HG02588 (cell line): ENCODE measurements at regions not wholly inside any gene's neighbourhood (a gene's known extent, or its start where the extent isn't known, plus 50 kb on each side); places are given as distances from the start of the nearest gene placed in this dataset.
"Not testable (repeated sequence)": the region's sequence is repeated elsewhere in the genome, so short reads cannot be mapped to it uniquely, and the experiment has no call there.

Experiments
- ATAC-seq: cut with Tn5 transposase; IDR thresholded peaks from one replicate; pipeline ENCODE4 v1.9.1; 2021; ENCODE audit warnings: mild to moderate bottlenecking, moderate library complexity; ENCODE audit not compliant: unreplicated experiment

DNA sequence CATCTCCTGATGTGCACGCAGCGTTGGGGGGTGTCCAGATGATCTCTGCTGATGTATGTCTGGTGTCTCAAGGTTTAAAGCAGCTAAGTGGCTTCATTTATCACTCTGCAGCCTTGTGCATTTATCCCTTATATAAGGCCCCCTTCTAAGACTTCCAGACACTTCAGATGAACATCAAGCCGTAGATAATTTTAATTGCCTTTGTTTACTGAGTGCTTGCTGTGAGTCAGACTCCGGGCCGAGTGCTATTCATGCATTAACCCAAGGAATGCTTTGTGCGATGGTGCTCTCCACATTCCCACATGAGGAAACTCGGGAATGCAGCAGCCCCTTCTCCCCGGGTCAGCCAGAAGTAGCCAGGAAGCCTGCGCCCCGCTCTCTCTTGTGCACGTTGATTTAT lies 328.6 kb upstream of the COBL start:
- ATAC-seq, result no peak

DNA sequence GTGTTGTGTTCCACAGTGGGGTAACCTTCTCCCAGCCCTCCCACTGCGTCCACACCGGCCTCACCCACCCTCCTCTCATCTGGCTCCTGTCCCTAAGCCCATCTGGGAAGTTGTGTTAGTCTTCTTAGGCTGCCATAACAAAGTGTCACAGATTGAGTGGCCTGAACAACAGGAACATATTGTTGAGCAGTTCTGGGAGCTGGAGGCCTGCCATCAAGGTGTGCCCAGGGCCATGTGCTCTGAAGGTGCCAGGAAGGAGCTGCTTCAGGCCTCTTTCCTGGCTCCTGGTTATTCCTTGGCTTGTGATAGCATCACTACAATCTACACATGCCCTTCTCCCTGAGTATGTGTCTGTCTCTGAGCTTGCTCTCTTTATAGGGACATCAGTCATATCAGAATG lies 327.6 kb upstream of the COBL start:
- ATAC-seq, result no peak

DNA sequence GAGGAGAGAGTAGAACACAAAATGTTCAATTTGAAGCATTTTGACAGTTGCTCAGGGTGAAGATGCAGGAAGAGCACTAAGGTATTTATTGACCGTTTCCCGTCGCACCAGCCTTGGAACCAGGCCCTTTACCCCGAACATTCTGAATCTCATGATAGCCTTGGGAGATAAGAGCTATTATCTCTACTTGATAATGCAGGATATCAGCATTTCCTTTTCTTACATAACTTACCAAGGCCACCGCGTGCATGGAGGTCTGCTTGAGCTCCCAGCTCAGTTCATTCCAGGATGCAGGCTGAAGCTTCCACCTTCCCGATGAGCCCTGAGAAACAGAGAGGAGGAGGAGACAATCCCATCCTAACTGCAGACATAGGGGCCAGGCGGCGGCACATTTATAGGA lies 324.2 kb upstream of the COBL start:
- ATAC-seq, result no peak

DNA sequence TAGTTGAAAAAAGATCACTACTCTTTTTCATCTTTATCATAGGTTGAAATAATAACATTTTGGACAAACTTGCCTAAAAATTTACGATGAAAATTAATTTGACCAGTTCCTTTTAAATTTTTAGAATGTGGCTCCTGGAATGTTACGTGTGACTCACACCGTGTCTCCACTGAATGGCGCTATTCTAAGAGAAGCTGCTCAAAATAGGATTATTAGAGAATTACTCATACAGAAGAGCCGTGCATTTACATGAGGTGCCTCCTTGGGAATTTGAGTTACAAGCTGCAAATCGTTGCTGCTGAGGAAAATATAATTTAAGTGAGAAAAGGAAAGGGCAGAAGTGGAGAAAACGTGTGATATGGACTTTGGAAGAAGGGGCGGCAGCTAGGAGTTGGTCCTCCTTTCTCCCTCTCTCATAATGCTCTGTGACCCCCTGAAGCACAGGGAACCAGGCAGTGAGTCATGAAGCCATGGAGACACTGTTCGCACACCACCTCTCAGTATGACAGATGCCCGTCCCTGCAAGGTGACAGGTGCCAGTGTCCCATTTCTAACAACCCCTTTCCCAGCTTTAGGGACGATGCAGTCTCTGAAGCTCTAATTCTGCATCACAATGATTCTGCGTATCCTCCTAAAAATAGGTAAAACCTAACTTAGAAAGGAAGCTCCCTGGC lies 323.2 kb upstream of the COBL start:
- ATAC-seq, result no peak

DNA sequence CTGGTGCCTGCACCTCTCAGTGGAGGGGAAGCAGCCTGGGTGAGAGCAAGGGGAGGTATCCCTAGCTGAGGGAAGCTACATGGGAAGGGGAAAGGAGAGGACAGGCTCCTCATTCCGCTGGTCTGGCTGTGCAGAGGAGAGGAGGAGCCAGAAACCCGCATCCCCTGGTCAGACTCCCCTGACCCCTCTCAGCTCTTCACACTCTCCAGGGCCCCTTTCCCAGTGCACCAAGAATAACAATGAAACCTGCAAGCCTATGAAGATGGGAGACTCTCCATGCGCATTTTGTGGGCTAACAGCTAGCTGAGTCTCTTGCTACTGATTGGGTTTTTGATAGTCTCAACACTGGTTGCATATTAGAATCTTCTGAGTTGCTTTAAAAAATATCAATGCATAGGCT lies 319.9 kb upstream of the COBL start:
- ATAC-seq, result no peak

DNA sequence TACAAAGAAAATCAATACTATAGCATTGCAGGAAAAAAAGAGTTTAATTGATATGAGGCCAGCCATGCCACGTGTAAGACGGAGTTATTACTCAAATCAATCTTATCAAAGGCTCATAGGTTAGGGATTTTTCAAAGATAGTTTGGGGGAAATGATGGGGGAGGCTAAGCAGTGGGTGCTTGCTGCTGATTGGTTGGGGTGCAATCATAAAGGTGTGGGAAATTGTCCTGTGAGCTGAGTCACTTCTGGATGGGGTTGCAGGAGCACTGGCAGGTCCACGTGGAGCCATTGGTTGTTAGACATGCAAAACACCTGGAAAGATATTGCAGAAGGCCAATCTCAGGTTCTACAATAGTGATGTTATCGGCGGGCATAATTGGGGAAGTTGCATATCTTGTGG lies 319.2 kb upstream of the COBL start:
- ATAC-seq, result no peak

DNA sequence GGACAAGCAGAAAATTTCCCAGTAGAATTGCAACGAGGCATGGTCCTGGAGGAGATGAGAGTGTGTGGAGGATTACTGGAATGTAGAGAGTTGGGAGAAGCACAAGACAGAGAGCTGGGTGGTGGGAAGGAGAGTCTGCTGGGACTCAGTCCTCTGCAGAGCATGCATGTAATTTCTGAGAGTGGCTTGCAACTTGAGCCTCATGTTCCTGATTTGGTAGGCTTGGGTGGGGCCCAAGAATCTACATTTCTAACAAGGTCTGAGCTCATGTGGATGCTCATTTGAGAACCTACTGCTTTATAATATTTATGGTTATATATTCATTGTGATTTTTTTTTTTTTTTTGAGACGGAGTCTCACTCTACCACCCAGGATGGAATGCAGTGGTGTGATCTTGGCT lies 317.9 kb upstream of the COBL start:
- ATAC-seq, result no peak

DNA sequence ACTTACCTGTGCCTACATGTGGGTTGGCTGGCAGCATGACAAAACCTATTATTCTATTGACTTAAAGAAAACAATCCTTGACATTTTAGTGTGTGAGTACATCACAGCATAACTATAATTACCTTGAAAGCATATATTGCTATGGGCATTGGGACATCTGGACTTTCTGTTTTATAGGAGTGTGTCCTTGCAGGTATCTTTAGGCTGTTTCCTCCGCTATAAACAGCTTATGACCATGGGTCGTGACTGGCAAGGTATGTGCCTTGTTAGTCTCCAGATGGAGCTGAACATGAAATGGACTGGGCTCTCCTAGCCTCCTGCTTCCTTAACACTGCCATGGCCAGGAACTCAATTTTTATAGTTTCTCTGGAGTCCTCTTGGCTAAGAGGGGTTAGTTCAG lies 317.4 kb upstream of the COBL start:
- no peak for ATAC-seq

DNA sequence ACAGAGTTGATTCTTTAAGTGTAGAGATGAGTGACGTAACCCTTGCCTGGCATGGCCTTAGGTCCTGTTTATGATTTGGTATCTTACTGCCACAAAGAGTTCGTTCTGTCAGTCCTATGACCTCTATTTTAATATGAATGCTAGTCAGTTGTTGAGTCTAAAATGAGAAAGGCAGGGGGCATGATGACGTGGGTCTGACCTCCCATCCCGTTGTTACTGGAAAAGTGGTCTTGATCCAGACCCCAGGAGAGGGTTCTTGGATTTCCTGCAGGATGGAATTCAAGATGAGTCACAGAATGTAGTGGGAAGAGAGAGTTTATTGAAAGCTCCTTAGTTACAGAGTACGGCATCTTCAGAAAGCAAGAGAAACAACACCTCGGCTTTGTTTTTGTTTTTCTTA lies 317.0 kb upstream of the COBL start:
- no peak for ATAC-seq

DNA sequence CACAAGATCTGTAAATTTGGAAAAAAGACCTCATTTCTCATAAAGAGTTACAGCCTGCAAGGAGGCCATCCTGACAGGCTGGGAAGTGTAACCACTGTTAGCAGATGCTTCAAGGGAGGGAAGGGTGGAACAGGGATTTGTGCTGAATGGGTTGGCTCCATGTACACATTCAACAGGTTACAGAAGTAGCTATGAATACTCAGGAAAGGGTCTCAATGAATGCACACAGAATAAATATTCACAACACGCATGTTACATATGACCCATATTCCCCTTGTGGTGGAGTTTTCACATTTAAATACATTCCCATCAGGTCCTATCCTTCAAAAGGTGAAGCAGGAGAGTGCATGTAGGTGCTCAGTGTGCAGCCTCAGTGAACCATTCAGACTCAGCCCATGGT lies 316.4 kb upstream of the COBL start:
- no peak for ATAC-seq

DNA sequence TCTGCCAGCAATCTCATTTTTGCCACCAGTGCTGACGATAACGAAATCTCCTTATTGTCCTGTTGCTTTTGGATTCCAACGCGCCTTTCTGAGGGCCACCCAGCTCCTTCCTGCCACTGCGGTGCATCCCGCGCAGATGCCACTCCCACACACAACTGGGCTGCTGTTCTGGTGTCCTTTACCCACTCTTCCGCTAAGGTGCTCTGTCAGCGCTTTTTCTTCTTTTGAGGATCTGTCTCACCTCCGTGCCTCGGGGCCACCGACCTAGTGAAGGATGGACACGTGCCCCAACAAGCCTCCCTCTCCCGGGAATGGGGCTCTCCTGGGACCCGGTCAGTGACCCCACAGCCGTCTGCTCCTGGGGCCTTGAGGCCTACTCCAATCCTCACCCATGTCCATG lies 314.3 kb upstream of the COBL start:
- no peak for ATAC-seq

DNA sequence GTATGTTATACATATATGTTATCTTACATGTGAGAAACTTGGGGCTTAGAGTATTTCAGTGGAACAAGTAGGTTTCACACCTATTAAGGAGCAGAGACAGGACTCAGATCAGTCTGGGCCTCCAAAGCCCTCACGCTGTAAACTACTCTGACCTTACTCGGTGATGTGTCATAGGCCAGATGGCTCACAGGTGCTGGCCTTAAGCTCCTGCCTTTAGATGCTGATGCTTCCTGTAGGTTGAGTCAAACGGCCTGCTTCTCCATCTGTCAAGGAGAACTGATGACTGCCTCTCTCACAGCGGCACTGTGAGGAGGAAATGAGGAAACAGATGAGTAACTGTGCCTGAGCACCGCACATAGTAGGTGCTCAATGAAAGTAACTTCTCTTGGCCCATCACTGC lies 312.6 kb upstream of the COBL start:
- ATAC-seq, result no peak

DNA sequence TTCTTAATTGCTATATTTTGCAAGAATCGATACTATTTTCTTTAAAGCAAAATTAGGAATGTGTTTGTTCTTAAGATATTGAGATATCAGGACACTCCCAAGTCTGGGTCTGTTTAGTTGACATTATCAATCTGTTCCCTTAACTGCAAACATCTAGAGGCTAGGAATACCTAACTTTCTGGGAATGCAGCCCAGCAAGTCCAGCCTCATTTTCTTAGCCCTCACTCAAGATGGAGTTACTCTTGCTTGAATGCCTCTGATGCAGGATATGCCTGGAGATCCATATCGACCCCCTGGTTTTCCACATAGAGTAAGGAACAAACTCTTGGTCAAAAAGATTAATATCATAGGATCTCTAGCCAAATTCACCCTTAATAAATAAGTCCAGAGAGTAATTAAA lies 305.3 kb upstream of the COBL start:
- no peak for ATAC-seq

DNA sequence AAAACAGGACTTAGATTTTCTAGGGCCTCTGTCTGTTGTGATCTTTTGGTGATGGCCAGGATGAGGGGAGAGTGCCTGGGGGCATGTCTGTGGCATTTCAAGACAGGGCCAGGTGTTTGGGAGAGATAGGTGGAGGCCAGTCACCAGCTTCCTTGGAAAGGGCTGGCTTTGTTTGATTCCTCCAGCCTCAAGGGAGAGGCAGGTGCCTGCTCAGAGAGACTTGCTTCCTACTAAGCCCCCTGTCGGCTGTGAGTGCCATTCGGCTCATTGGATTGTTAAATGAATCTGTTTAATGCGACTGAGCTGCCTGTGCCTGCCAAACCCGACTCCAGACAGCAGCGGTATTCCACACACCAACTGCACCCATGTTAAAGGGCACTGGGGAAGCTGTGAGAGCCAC lies 304.1 kb upstream of the COBL start:
- ATAC-seq, result no peak

DNA sequence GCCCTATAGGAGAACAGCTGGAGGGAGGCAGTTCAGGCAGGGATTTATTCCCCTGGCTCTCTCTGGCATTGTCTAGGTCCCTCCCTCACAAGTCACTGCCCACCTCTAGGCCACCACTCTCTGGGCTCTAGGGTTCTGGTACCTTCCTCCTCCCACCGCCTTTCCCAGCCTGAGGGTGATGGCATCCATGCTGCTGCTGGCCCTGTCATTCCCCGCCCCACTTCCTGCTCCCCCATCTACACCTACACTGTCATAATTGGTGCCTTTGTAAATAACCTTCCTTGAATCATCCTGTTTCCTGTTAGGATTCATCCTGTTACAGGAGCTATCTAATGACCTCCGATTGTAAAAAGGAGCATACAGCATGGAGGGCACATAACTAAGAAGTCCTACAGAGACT lies 303.3 kb upstream of the COBL start:
- no peak for ATAC-seq

DNA sequence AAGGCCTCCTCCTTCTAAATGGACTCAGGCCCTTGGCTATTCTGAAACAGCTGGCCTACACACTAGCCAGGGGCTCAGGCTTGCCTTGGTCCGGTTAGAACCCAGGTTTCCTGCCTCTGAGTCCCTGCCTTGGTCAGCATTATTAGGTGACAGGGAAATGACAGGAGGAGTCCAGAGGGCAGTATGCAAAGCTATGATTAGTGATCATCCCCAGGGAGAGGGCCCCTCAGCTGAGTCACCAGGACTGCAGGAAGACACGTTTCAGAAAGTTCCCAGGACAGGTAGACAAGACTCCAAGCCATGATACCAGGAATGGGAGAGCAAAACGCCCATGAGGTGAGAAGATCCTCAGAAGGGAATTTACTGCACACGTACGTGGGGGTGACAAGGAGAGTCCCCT lies 301.1 kb upstream of the COBL start:
- no peak for ATAC-seq

DNA sequence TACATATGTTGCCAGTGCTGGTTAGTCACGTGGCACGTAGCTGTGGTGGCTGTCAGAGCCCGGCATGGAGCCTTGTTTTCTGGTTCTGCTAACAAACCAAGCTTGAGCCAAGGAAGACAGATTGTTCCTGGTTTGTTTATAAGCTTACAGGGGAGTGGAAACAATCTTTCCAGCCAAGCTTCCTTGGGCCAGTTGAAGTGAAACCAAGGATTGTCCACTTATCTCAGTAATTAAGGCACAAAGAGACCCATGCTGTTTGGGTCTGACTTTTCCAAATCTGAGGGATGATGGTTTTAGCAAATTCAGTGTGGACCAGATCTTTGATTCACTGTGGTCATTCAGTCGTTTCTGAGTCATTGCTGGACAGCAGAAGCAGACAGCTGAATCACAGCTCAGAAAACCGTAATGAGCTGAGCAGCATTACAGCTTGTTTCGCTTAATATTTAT lies 297.3 kb upstream of the COBL start:
- ATAC-seq, result no peak

DNA sequence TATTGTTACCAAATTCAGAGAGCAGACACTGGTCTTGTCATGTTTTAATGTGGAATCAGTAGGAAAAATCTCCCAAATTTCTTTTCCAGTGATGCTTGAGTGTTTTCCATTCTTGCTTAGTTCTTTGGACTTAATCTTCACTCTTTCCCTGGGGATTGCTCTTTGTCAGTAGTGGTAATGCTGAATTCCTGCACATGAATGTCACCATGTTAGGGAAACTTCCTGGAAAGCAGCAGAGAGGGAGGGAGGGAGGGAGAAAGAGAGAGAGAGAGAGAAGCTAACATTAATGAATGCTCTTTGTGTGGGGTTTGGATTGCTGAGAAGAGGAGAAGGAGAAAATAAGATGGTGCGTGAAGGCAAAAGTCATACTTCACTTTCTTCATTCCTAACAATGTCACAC lies 295.3 kb upstream of the COBL start:
- ATAC-seq, result no peak

DNA sequence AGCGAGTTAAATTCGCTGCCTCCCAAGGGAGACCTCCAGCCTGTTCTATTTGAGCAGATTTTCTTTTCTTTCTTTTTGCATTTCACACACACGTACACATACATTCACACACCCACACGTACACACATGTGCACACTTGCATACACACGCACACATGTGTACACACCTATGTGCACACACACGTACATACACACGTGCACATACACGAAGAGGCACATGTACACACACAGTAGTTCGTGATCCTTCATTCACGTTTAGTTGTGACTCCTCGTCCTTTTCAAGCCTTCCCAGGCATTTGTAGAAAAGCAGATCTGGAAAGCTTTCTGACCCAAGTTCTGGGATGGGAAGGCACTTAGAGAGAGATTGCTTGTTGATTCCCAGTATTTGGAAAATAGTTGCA lies 290.8 kb upstream of the COBL start:
- no peak for ATAC-seq

DNA sequence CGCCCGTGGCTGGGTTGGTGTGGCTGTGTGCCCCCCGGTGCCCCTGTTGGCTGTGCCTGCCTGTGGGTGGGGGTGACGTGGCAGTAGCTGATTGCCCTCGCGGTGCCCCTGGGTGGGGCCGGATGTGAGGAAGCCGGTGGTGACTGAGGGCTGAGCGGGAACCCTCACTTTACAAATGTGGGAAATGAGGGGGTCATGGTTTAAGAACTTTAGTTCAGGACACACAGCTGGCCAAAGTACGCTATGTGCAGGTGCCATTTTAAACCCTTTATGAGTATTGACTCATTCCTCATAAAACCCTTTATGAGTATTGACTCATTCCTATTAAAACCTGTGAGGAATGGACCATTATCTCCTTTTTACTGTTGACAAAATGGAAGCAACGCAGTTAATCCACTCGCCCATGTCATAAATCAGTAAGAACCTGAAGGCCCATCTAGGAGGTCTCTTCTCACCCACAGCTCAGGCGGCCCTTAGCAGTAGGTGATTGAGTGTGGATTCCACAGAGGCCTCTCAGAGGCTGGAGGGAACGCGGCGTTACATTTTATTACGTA lies 290.1 kb upstream of the COBL start:
- ATAC-seq, result no peak

DNA sequence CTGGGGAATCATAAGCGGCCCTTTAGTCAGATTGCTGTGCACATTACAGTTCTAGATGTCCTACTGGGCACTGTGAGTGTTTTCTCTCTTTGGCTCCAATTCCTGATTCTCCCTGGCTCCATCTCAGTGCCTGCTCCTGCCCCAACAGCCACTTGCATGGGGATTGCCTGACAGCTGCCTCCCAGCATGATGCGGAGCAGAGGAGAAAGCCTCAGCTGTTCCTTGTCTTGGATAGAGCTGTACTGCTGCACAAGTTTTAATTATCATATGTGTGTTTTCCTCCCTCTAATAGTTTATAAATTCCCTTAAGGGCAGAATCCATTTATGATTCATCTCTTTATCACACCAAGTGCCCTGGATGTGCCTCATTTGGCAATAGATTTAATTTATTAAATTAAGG lies 285.8 kb upstream of the COBL start:
- ATAC-seq, result no peak

DNA sequence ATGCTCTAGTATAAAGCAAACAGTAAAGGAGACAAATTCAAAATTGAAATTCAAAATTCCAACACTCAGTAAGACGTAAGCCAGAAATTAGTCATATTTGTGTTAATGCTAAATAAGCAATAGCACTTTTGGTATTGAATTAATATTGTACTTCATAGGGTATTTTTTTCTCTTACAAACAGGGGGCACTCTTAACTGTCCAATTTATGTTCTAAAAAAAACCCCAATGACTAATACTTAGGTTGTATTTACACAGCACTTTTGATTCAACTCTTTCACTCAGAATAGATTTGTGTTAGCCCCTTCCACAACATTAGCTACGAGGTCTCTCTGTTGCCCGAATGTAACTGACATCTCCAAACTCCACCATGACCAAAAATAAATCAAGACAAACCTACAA lies 284.9 kb upstream of the COBL start:
- ATAC-seq, result no peak

DNA sequence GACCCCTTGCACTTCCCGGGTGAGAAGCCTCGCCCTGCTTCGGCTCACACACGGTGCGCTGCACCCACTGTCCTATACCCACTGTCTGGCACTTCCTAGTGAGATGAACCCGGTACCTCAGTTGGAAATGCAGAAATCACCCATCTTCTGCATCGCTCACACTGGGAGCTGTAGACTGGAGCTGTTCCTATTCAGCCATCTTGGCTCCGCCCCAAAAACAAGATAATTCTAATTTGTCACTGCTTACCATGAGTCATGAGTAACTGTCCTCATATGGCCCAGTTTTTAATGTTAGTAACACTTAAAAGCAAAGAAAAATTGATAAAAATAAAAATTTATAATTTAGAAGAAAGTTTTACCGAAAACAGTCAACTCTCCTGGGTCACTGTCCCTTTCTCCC lies 283.3 kb upstream of the COBL start:
- ATAC-seq, result not testable (repeated sequence)
